HG03521 (cell line): ENCODE measurements at regions not wholly inside any gene's neighbourhood (a gene's known extent, or its start where the extent isn't known, plus 50 kb on each side); places are given as distances from the start of the nearest gene placed in this dataset.
A peak's percentile ranks its signal among the peaks of the same experiment; 100 is the strongest.
"Not testable (repeated sequence)": the region's sequence is repeated elsewhere in the genome, so short reads cannot be mapped to it uniquely, and the experiment has no call there.

Experiments used
- ATAC-seq: cut with Tn5 transposase; IDR thresholded peaks from one replicate; pipeline ENCODE4 v1.9.1; 2021; ENCODE audit warnings: mild to moderate bottlenecking, moderate library complexity; ENCODE audit not compliant: unreplicated experiment

- ATAC-seq: not testable (repeated sequence)
Measured at GRCh38 chr14:97068293-97068692, 271.1 kb downstream of the VRK1 start.

- no peak for ATAC-seq
Measured at GRCh38 chr14:97070259-97070658, 273.1 kb downstream of the VRK1 start.

GRCh38 chr14:97071177-97071576 lies 274.0 kb downstream of the VRK1 start:
- no peak for ATAC-seq

- no peak for ATAC-seq
Measured at GRCh38 chr14:97073622-97074021, 276.4 kb downstream of the VRK1 start.

GRCh38 chr14:97074456-97074855 lies 277.3 kb downstream of the VRK1 start:
- no peak for ATAC-seq

- no peak for ATAC-seq
Measured at GRCh38 chr14:97074856-97075255, 277.7 kb downstream of the VRK1 start.

- ATAC-seq: peak; percentile 64
Measured at GRCh38 chr14:97077253-97077653, 280.1 kb downstream of the VRK1 start.

GRCh38 chr14:97077687-97078086 lies 280.5 kb downstream of the VRK1 start:
- ATAC-seq: peak; percentile 35

- ATAC-seq: no peak
Measured at GRCh38 chr14:97080991-97081390, 283.8 kb downstream of the VRK1 start.

GRCh38 chr14:97095269-97095668 lies 298.1 kb downstream of the VRK1 start:
- no peak for ATAC-seq

- ATAC-seq: no peak
Measured at GRCh38 chr14:97097296-97097695, 300.1 kb downstream of the VRK1 start.

GRCh38 chr14:97100306-97100705 lies 303.1 kb downstream of the VRK1 start:
- no peak for ATAC-seq

GRCh38 chr14:97101561-97101960 lies 304.4 kb downstream of the VRK1 start:
- no peak for ATAC-seq

- no peak for ATAC-seq
Measured at GRCh38 chr14:97104029-97104428, 306.8 kb downstream of the VRK1 start.

GRCh38 chr14:97106166-97106565 lies 309.0 kb downstream of the VRK1 start:
- ATAC-seq: no peak

- no peak for ATAC-seq
Measured at GRCh38 chr14:97106609-97107008, 309.4 kb downstream of the VRK1 start.

GRCh38 chr14:97107080-97107479 lies 309.9 kb downstream of the VRK1 start:
- no peak for ATAC-seq

GRCh38 chr14:97107760-97108159 lies 310.6 kb downstream of the VRK1 start:
- ATAC-seq: no peak

GRCh38 chr14:97109234-97109633 lies 312.1 kb downstream of the VRK1 start:
- ATAC-seq: no peak

- no peak for ATAC-seq
Measured at GRCh38 chr14:97113339-97113738, 316.2 kb downstream of the VRK1 start.

GRCh38 chr14:97116546-97116945 lies 319.4 kb downstream of the VRK1 start:
- no peak for ATAC-seq

- no peak for ATAC-seq
Measured at GRCh38 chr14:97117693-97118092, 320.5 kb downstream of the VRK1 start.

GRCh38 chr14:97120204-97120603 lies 323.0 kb downstream of the VRK1 start:
- no peak for ATAC-seq

- no peak for ATAC-seq
Measured at GRCh38 chr14:97120611-97121031, 323.4 kb downstream of the VRK1 start.
